Endothelial cell of umbilical vein (primary cell): ENCODE measurements at regions not wholly inside any gene's neighbourhood (a gene's known extent, or its start where the extent isn't known, plus 50 kb on each side); places are given as distances from the start of the nearest gene placed in this dataset.

ENCODE experiments used
- BruUV-seq: library from RNA; stranded (reverse); fragments of 400-500 nt; replicated peaks from 2 replicates; lab custom pipeline; 2021; lab: Mats Ljungman, UMichigan
- CTCF ChIA-PET: fragments of 300-600, 350-600 bp; sonication (Branson Sonifier 250); formaldehyde crosslinking; loops from one replicate; lab custom pipeline; 2021; ENCODE audit warnings: antibody characterized with exemption, inconsistent platforms; lab: Charles Lee
- POLR2A ChIA-PET: fragments of 300-600, 350-600 bp; sonication (Branson Sonifier 250); formaldehyde crosslinking; loops from one replicate; lab custom pipeline; 2021; ENCODE audit warnings: antibody characterized with exemption, inconsistent platforms; lab: Charles Lee
- DNase-seq: peaks from one replicate; pipeline ENCODE4 v3.0.0-alpha.2; 2011; ENCODE audit warnings: low read depth, low spot score
- FAIRE-seq: peaks from 2 replicates; lab custom pipeline; 2011; peaks lifted over from hg19 to GRCh38; lab: Jason Lieb, UNC
- H2AFZ ChIP-seq: 2 replicates; pipeline ENCODE4 v1.6.0; 2012; ENCODE audit warnings: low read depth, low read length, control low read depth, inconsistent platforms
- H3K27ac ChIP-seq: 2 replicates; pipeline ENCODE4 v1.5.1; 2011; ENCODE audit warnings: low read depth, mild to moderate bottlenecking, control low read depth, low read length, moderate library complexity; ENCODE audit not compliant: insufficient read depth
- H3K27me3 ChIP-seq, 2 experiments: 2 replicates each; pipeline versions ENCODE4 v1.6.0 to v1.6.1; 2011; ENCODE audit warnings: low read length in 2 of 2, mixed read lengths in 1 of 2; ENCODE audit not compliant: control insufficient read depth in 2 of 2, insufficient read depth in 2 of 2
- H3K36me3 ChIP-seq, 2 experiments: 2 replicates in 1 of 2; 3 replicates in 1 of 2; pipeline ENCODE4 v1.5.1; 2011; ENCODE audit warnings: low read length in 2 of 2, mild to moderate bottlenecking in 1 of 2, moderate library complexity in 1 of 2; ENCODE audit not compliant: control insufficient read depth in 2 of 2, insufficient read depth in 2 of 2; ENCODE audit errors: extremely low read depth in 1 of 2
- H3K4me1 ChIP-seq: 3 replicates; pipeline ENCODE4 v1.5.1; 2011; ENCODE audit warnings: mild to moderate bottlenecking, low read length; ENCODE audit not compliant: control insufficient read depth, insufficient read depth; ENCODE audit errors: extremely low read depth
- H3K4me2 ChIP-seq: 2 replicates; pipeline ENCODE4 v1.6.1; 2011; ENCODE audit warnings: low read length, control low read depth, mixed read lengths; ENCODE audit not compliant: insufficient read depth
- H3K4me3 ChIP-seq, 3 experiments: fragments of 200-600 bp in 1 of 3; sonication (generic), shearing (Covaris generic) in 1 of 3; replicated peaks in 1 of 3; 2 replicates each; pipeline ENCODE4 v1.5.1; 2011 to 2016; ENCODE audit warnings: control low read depth in 3 of 3, low read length in 3 of 3, mild to moderate bottlenecking in 2 of 3, inconsistent platforms in 1 of 3, low read depth in 1 of 3, moderate library complexity in 1 of 3; ENCODE audit not compliant: insufficient read depth in 1 of 3
- H3K79me2 ChIP-seq: 2 replicates; pipeline ENCODE4 v1.6.0; 2012; ENCODE audit warnings: low read length, inconsistent platforms; ENCODE audit not compliant: control insufficient read depth, insufficient read depth
- H3K9ac ChIP-seq: replicated peaks from 2 replicates; pipeline ENCODE3; 2011; ENCODE audit warnings: low read length, control low read depth; ENCODE audit not compliant: insufficient read depth; ENCODE audit errors: extremely low read depth
- H3K9me1 ChIP-seq: replicated peaks from 3 replicates; pipeline ENCODE4 v1.6.0; 2011; ENCODE audit warnings: mild to moderate bottlenecking, low read length; ENCODE audit not compliant: control insufficient read depth, insufficient read depth; ENCODE audit errors: extremely low read depth
- H3K9me3 ChIP-seq: replicated peaks from 2 replicates; pipeline ENCODE4 v1.5.1; 2012; ENCODE audit warnings: low read length, inconsistent platforms; ENCODE audit not compliant: control insufficient read depth, insufficient read depth
- H4K20me1 ChIP-seq: replicated peaks from 2 replicates; pipeline ENCODE3; 2011; ENCODE audit warnings: mild to moderate bottlenecking, low read length; ENCODE audit not compliant: control insufficient read depth, insufficient read depth; ENCODE audit errors: extremely low read depth
- EZH2 ChIP-seq: IDR thresholded peaks from 2 replicates; pipeline ENCODE4 v1.6.1; 2012; ENCODE audit warnings: borderline replicate concordance, low read depth, mild to moderate bottlenecking, moderate library complexity, low read length, inconsistent platforms; ENCODE audit not compliant: severe bottlenecking
- FOS ChIP-seq: IDR thresholded peaks from 2 replicates; pipeline ENCODE4 v1.6.1; 2011; ENCODE audit warnings: mild to moderate bottlenecking, low read length, moderate library complexity, borderline replicate concordance; ENCODE audit not compliant: insufficient read depth
- GATA2 ChIP-seq: IDR thresholded peaks from 2 replicates; pipeline ENCODE4 v1.7.0; 2011; ENCODE audit warnings: low read depth, mild to moderate bottlenecking, moderate library complexity, mixed read lengths, low read length; ENCODE audit not compliant: insufficient read length, insufficient read depth
- JUN ChIP-seq: IDR thresholded peaks from 2 replicates; pipeline ENCODE4 v1.6.1; 2011; ENCODE audit warnings: borderline replicate concordance, low read depth; ENCODE audit not compliant: insufficient read length, insufficient read depth
- MYC ChIP-seq: IDR thresholded peaks from one replicate; pipeline ENCODE4 v1.6.1; 2011; ENCODE audit warnings: mild to moderate bottlenecking, low read depth, low read length
- POLR2A ChIP-seq: IDR thresholded peaks from 2 replicates; pipeline ENCODE4 v1.6.1; 2012; ENCODE audit warnings: low read depth, mild to moderate bottlenecking, control low read depth, low read length
- POLR2AphosphoS5 ChIP-seq: IDR thresholded peaks from 2 replicates; pipeline ENCODE4 v1.6.1; 2012; ENCODE audit warnings: low read depth, mild to moderate bottlenecking, control low read depth, low read length, moderate library complexity; ENCODE audit not compliant: insufficient read depth
- dilution Hi-C: fragments of 300-500 bp; cut with MboI; formaldehyde crosslinking; loops from one replicate; pipeline ENCODE4 v1.15.0; 2019; ENCODE audit warnings: low sequenced_read_pairs; ENCODE audit not compliant: extremely low pct_ligation_motif_present
- intact Hi-C: fragments of 100-400 bp; cut with micrococcal nuclease; formaldehyde crosslinking; loops from one replicate; pipeline ENCODE4 v1.10.0; 2022
- TF ChIP-seq, protein P1 (sequence below), 2 donors: IDR thresholded peaks; 1 replicate in 1 of 2; 2 replicates in 1 of 2; pipeline ENCODE4 v1.5.1; 2011; ENCODE audit warnings: low read length in 2 of 2, mild to moderate bottlenecking in 2 of 2, moderate library complexity in 2 of 2, control low read depth in 1 of 2, inconsistent platforms in 1 of 2, low read depth in 1 of 2; ENCODE audit not compliant: insufficient read depth in 1 of 2; ENCODE audit errors: extremely low read depth in 1 of 2
- TF ChIP-seq, protein P2 (sequence below): IDR thresholded peaks from 2 replicates; pipeline ENCODE4 v1.6.1; 2011; ENCODE audit not compliant: insufficient read depth, insufficient read length

DNA sequence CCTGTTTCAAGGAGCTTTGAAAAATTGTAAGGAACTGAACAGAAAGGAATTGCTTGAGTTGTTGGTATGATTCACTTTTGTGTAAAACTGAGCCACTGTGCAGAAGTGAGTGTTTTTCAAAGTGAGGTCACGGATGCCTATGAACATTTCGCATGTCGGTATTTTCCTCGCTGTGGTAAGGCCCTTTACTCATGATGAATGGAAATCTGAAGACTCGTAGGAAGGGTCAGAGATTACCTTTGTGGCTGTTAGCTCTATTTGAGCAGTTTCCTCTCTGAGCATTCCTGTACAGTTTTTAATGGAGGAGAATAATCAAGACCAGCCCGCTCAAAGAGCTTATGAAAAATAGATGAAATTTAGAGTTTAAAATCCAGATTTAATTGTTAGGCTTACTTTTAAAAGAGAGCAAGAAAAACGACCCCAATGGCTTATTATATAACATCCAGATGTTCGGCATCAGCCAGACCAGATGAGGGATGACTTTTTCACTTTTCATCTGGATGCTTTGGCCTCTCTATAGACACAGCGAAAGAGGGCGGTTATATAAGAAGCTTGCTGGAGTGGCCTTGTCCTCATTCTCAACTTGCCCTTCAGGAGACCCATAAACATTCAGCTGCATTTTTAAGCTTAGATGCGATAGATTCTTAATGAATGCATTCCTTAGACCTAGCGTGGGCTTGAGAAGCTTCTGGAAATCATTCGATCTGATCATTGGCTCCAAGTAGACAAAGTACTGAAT lies 99.5 kb downstream of the CD83 start:
- FAIRE-seq (no peak), DNase-seq (no peak)
- Histone ChIP-seq H3K4me2 (no peak overlapping the region), H3K9me1 (no peaks in the 10 kb centered on the region), H3K9ac (no peak overlapping the region), H3K27me3 (peaks cover 0 to 5% of the 10 kb centered on the region in 2 experiments), H3K4me1 (no peaks in the 10 kb centered on the region), H3K4me3 (no peak overlapping the region), H3K27ac (no peak overlapping the region), H3K9me3 (no peaks in the 10 kb centered on the region), H2AFZ (no peak overlapping the region), H4K20me1 (no peaks in the 10 kb centered on the region), H3K36me3 (no peaks in the 10 kb centered on the region), H3K79me2 (no peaks in the 10 kb centered on the region)
- intact Hi-C loops (loop anchor here (10.0 kb wide), 1 partner anchor 498 kb away; no protein-coding TSS in a partner anchor), dilution Hi-C loops (no loop called here)
- no peak for TF ChIP-seq POLR2AphosphoS5
- no peak for TF ChIP-seq POLR2A
- TF ChIP-seq GATA2 = no peak
- no peak for TF ChIP-seq JUN
- TF ChIP-seq MYC = no peak
- TF ChIP-seq FOS = no peak
- TF ChIP-seq, protein P1, sequence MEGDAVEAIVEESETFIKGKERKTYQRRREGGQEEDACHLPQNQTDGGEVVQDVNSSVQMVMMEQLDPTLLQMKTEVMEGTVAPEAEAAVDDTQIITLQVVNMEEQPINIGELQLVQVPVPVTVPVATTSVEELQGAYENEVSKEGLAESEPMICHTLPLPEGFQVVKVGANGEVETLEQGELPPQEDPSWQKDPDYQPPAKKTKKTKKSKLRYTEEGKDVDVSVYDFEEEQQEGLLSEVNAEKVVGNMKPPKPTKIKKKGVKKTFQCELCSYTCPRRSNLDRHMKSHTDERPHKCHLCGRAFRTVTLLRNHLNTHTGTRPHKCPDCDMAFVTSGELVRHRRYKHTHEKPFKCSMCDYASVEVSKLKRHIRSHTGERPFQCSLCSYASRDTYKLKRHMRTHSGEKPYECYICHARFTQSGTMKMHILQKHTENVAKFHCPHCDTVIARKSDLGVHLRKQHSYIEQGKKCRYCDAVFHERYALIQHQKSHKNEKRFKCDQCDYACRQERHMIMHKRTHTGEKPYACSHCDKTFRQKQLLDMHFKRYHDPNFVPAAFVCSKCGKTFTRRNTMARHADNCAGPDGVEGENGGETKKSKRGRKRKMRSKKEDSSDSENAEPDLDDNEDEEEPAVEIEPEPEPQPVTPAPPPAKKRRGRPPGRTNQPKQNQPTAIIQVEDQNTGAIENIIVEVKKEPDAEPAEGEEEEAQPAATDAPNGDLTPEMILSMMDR (IDR thresholded peaks at IDR 0.05; ENCODE audit: extremely low read depth in 1 of 2, insufficient read depth in 1 of 2, low read depth in 1 of 2, low read length in 2 of 2) = no peak
- TF ChIP-seq EZH2 = no peak
- TF ChIP-seq, protein P2, sequence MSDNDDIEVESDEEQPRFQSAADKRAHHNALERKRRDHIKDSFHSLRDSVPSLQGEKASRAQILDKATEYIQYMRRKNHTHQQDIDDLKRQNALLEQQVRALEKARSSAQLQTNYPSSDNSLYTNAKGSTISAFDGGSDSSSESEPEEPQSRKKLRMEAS = no peak
- CTCF ChIA-PET = interaction anchor here (1.5 kb wide), 1 partner anchor 1246 kb away, joined by 3 read pairs; no protein-coding TSS in a partner anchor
- POLR2A ChIA-PET = interaction anchor here (0.6 kb wide), 1 partner anchor 109 kb away, joined by 3 read pairs; no protein-coding TSS in a partner anchor
- no TSS peak for BruUV-seq
